ENCODE measurements at regions not wholly inside any gene's neighbourhood (a gene's known extent, or its start where the extent isn't known, plus 50 kb on each side); places are given as distances from the start of the nearest gene placed in this dataset.

DNA sequence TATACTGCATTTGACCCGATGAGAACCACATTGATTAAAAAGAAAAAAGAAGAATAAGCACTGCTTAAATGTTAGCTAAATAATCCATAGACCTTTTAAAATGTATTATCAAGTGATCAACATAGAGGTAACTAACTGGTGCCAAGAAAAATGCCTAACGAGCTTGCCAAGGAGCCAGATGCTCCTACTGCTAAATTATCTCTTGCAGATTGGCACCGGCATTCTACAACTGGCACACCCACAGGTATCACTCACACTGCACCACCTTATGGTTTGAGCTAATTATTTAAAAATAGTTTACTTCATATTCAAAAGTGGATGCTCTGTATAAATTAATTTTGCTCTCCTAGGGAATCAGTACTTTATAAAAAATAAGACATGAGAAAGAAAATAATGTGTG lies 341.6 kb upstream of the CDH7 start:
- DNase-seq (ENCODE audit: low spot score) = peak; percentile 93

DNA sequence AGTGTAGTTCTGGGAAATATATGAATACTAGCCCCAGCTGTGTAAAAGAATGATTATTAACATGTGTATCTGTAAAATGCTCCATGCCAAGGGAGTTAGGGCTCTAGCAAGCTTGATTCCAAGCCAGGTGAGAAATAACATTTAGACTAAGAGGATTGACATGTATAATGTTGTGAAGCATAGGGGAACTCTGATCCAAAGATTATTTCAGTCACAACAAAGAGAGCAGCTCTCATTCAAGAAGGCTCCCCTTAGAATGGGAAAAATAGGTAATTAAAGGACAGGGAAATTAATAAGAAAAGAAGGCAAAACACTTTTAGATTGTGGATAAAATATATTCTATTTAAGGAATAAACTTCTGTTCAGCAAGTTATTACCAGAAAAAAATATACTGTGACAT lies 347.3 kb upstream of the CDH7 start:
- no peak for DNase-seq (ENCODE audit: low spot score)

DNA sequence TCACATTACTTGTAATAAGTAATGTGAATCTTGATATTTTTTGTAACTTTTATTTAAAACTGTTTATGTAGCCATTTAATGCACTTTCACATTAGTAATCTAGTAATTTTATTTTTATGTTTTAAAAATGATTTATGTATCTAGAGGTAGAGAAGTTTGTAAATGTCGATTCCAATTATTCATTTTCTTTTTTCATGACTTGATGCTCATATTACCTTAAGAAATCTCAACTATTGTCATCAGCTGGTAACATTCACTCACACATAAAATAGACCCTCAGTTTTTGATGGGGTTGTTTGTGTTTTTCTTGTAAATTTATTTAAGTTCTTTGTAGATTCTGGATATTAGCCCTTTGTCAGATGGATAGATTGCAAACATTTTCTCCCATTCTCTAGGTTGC lies 351.7 kb upstream of the CDH7 start:
- no peak for DNase-seq (ENCODE audit: low spot score)

DNA sequence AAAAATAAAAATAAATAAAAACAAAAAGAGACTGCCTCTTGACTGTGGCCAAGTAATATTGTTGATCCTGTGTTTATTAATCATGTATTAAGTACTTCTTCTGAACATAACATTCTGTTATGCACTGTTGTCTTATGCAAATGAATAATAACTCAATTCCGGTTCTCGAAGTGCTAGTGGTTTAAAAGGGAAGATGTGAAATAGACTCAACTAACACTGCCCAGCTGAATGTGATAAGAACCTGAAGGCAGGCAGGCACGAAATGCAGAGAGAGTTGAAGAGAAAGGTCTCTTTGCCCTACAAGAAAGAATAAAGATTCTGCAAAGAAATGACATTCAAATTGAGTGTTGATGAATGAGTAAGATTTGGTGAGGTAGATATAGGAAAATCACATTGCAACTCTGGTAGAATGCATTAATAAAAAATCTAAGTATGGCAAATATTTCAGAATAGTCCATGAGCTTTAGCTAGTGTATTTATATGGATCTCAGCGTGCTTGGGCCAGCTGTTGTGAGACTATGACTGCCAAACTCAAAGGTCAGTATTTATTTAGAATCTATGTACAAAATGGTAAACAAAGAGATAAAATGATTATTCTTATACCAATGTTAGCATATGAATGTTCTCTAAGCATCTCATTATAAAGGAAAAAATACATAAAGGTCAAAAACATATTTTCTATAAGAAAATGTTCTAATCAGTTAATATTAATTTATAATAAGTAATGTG lies 352.3 kb upstream of the CDH7 start:
- DNase-seq (ENCODE audit: low spot score) = no peak

DNA sequence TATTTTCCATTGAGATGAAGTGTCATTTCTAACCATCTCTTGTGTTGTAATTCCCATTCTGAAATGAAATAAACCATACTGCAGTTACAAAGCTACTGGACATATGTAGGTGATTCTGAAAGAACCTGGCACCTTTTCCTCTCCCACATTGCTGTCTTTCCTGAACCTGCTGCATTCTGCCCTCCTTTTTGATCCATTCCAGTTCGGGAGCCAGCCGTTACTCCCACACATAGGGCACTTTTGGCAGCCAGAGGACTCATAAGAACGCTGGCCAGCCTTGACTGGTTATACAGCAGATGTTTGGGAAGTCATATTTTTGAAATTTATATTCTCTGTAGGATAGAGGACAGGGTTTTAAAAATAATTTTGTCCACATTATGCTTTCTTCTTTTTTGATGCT lies 369.8 kb upstream of the CDH7 start:
- peak; percentile 88 for DNase-seq (ENCODE audit: low spot score)

DNA sequence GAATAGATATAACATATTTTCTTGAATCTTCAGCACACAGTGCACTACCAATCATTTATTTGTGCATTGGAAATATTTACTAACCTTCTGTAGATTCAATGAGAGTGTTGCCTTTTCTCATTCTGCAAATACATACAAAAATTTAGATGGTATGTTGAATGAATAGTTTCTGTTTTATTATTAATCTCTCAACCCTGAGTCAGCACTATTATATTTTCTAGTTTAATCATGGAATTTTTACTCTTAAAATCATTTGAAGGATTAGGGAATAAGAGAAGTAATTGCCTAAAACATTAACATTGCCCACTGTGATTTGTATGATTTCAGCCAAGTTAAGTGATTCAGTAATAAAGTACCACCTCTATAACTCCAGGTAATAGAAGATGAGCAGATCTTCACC lies 370.2 kb upstream of the CDH7 start:
- DNase-seq (ENCODE audit: low spot score) = no peak

DNA sequence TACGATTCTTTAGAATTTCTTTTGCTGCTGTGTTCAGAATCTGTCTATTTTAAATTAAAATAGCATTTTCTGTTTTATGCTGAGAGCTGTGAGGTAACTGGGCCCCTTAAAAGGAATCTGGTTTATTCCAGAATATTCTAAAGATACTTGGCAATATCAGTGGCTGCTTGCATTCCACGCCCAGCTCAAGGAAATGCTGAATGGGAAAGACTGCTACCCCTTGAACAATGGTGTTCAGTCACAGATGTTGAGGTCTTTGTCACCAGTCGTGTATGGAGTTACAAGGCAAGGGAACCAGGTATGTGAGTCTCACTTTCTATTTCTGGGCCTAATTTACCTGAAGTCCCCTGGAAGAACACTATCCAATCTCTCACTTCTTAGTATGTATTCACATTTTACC lies 377.9 kb upstream of the CDH7 start:
- DNase-seq (ENCODE audit: low spot score) = no peak

DNA sequence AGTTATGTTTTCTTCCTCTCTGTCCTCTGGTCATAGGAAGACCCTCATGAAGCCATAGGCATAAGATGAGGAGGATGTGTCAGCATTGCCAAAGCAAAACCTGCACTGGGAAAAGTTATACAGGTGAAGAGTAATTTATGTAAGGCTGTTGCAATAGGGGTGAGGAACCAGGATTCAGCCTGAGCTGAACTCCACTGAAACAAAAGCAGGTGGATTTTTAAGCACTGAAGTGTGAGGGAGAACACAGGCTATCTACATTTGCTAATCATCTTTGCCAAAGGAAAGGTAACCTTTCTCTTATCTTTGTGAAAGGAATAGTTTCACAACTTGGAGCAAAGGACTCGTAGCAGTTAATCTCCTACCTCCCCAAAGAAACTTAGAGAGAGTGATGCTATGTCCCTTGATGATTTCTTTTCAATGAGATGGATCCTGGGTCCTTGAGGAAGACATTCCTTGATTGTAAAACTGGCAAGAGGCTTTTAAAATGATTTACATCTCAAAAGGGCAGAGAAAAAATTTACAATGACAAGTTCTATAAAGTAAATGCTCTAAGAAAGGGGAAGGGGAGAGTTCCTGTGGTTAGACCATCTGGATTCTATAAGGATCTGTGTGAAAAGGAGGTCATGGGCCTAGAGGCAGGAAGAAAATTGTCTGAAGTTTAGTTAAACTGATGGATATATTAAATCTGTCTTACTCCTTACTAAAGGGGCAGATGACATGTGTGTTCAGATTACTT lies 385.4 kb upstream of the CDH7 start:
- DNase-seq (ENCODE audit: low spot score) = no peak

DNA sequence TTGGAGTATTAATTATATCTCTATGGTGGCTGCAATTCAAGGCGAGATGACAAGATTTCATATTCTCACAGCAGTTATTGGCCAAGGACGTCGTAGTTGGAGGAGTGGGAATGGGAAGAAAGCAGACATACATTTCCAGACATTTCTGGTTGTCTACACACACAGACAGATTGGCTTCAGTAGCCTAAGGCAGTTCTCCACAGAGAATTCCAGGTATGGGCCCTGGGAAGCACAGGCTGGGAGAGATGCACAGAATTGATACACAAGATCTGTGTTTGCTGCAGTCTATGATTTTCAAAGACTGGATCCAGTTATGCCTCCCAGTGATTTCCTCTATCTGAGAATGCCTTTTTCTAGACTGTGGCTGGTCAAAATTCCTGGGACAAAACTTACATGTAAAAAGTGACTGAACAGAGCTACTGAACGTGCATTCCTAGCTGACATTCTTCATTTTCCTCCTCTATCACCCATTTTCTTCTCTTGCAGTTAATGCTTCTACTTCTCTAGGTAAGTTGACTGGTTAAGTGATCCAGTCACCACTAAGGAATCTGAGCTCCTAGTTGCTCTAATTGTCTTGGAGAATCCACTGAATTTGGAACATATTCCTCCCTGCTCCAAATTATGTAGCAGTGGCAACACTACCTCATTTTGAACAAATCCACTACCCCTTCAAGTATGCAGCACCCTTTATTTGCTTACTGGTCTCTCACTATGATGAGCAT lies 386.7 kb upstream of the CDH7 start:
- no peak for DNase-seq (ENCODE audit: low spot score)

DNA sequence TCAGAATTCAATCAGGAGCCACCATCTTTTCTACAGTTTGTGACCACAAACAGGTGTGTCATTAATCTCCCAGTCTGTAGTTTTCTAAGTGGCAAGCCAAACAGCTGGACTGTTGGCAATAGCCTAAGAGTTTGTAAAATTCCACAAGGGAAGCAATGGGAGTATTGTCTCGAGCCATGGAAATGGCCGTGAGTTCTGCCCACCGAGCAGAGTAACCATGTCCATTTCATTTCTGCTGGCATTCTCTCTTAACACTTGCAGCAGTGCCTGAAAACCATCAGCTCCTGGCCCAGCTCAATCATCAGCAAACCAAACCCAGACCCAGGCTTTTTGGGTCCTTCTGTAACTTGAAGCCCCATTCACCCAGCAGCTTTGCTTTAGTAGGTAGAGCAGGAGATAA lies 387.8 kb upstream of the CDH7 start:
- DNase-seq (ENCODE audit: low spot score) = no peak

DNA sequence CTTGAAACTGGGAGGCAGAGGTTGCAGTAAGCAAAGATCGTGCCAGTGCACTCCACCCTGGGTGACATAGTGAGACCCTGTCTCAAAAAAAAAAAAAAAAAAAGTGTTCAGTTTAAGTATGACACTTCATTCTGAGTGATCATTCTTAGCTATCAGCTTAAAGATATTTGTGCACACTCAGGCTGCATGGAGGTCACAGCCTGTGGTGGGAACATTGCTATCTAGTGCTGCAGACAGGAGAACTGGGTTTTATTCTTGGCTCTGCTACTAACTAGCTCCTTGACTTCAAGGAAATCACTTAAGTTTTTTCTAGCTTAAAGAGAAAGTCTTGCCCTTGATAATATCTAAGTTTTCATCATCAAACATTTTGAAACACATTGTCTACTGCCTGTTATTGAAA lies 391.3 kb upstream of the CDH7 start:
- no peak for DNase-seq (ENCODE audit: low spot score)

DNA sequence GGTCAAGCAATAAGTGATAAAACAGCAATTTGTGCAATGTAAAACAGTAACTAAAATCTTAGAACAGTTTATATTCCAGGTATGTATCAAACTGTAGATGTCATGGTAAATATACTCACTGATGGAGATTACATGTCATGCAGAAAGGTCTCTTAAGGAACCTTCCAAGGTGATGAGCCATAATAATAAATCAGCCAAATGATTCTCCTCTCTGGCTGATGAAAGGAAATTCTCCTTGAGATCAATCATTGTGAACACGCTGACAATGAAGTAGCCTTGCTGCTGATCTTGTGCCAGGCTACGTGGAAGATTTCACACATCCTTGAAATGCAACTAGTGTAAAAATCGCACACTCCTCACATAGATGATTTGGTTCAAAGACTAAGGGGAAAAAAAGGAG lies 392.5 kb upstream of the CDH7 start:
- DNase-seq (ENCODE audit: low spot score) = no peak

DNA sequence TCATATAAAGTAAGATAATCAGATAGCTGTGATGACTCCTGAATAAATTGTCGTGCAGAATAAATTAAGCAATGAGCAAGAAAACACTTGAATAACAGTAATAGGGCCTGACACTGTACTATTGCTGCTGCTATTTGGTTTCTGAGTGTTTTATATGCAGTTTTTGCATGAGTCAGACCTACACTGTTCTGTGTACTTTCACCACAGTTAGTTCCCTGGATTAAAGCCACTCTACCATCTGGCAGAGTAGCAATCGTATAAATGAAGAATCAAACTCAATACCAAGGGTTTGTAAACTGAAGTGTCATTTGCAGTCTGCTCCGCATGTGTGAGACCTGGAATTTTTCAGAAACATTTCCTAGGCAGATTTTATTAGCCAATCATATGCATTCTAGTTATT lies 398.6 kb upstream of the CDH7 start:
- DNase-seq (ENCODE audit: low spot score) = peak; percentile 50

DNA sequence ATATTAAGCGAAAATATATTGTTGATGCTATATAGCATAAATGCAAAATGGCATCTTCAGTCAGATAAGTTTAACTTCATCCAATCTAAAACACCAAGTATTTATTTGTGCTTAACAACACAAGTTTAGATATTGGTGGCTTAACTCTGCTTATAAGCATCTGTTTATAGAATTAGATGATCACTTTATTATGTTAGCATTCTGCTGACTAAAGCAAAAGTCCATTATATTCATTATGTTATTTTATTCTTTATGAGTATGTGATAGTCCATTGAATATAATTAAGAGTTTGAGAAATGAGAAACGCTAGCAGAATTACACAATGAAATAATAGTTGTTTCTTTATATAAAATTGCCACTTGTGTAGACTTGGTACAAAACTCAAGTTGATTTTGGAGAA lies 401.2 kb upstream of the CDH7 start:
- no peak for DNase-seq (ENCODE audit: low spot score)

DNA sequence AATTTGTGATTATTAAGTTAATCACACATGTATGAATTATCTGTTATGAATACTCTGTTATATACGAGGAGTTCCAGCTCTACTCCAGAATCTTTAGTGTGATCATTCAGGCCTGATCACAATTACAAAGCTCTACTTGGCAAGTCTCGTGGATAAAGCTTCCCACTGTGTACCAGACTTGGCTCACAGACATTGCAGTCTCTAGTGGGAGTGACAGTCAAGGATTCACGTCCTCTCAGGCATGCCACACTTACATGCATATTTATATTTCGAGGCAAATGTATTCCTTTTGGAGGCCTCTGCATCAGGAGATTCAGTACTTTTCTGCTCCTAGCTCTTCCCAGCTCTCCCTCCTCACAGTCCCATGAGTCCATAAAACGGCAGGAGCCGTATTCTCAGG lies 403.4 kb upstream of the CDH7 start:
- peak; percentile 10 for DNase-seq (ENCODE audit: low spot score)

DNA sequence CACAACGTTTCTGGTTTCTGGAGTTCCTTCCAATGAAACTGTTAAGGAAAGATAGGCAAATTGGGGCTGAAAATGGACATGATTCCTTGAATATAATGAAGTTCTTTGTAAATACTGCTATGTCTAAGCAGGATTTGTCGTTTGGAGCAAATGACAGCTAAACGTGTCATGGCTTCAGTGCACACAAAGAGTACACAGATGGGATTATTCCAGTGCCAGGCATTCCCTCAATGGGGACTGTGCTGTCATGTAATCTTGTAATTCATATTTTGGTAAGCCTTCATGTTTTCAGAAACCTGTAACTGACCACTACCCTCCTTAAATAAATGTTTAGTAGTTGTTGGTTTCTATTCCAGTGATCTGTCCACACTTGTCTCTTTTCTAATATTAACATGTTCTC lies 404.7 kb upstream of the CDH7 start:
- peak; percentile 13 for DNase-seq (ENCODE audit: low spot score)

DNA sequence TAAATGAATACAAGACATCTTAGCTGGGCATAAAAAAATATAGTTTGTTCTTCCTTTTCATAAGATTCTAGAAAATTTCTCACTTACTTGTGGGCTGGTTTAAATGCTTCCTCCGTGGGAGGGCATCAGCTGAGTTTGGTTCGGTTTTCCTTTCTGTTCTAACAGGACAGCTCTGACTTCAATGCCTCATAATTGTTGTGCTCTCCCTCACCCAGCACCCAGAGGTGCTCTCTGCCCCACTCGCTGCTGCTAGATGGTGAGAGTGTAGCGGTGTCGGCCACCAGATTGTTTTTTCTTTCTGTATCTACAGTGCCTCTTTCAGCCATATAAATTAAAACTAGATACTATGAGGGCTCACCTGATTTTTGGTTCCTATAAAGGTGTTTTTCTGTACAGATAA lies 407.2 kb upstream of the CDH7 start:
- no peak for DNase-seq (ENCODE audit: low spot score)

DNA sequence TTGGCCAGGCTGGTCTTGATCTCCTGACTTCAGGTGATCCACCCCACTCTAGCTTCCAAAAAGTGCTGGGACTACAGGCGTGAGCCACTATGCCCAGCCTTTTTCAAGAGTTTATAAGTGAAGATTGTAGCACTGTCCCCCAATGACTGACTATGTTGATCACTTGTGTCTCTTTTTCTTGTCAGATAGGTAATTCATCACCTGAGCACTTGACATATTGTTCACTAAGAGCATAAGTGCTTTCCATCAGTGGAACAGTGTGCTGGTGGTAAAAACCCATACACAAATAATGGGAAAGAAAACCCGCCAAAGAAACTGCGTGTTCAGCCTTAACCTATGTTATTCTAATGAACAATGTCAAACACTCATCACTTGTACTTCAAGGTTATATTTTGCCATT lies 414.4 kb upstream of the CDH7 start:
- DNase-seq (ENCODE audit: low spot score) = no peak

DNA sequence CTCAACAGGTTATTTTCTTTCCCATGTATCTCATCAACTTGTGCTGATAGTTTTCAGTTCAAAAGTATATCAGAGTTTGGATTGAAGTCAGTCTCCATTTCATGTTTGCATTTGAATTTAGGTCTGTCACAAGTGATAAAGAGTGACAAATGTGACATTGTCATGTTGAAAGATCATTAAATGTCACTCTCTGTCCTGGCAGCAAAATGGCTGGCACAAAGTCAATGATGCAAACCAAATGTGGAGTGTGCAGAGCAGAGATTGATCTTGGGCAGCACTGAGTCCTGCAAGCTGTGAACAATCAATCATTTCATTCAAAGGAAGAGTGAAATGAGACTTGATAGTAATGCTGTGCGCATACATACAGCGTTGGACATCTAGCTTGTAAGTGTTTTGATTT lies 421.8 kb upstream of the CDH7 start:
- DNase-seq (ENCODE audit: low spot score) = no peak

DNA sequence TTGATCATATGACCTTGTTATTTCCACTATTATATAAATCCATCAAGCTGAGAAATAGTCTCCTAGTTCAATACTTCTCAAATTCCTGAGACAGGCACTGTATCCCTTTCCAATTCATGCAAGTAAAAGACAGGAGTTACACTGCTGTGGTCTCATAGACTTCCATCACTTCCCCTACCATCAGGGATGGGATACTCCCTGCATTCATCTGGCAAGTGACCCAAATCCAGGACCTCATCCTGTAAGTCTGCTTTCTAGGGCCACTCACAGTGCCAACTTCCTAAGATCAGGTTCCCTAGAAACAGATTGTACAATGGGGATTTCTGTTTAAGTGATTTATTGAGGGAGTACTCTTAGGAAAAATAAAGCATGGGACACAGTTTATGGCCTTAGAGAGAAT lies 424.0 kb upstream of the CDH7 start:
- DNase-seq (ENCODE audit: low spot score) = no peak

DNA sequence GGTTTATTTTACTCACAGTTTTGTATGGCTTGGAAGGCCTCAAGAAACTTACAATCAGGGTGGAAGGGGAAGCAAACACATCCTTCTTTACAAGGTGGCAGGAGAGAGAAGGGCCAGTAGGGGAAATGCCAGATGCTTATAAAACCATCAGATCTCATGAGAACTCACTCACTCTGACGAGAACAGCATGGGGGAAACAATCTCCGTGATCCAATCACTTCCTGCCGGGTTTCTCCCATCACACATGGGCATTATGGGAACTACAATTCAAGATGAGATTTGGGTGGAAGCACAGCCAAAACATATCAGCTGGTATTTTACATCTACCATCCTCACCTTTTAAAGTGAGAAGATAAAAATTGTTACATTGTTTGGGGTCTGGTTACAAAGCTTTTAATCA lies 427.9 kb upstream of the CDH7 start:
- no peak for DNase-seq (ENCODE audit: low spot score)

DNA sequence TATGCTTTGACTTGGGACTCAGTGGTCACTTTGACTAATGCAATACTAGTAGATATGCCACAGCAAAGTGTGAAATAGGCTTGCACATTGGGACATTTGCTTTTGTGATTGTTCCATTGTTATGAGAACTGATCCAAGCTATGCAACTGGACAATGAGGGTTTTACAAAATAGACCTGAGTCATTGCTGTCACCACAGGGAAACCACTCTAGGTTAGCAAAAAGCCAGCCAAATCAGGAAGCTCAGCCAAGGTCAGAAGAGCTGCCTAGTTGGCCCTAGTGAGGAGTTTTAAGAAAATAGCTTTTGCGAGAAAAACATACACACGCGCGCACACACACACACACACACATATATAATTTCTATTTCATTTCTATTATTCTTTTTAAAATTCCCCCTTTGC lies 452.4 kb upstream of the CDH7 start:
- no peak for DNase-seq (ENCODE audit: low spot score)

DNA sequence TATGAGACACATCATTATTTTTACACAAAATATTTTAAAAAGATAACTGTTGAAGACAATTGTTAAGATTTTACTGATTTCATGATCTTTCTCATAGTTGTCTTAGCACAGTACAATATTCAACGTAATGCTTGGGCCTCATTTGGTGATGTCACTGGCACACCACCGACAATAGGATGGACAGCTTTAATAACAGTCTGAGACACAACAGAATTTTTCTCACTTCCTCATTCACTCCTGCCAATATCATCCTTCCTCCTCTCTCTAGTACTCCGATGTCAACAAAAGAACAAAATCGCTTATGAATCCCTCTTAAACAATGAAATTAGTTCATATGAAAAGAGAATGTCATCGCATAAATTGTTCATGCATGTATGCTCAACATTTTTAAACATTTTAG lies 461.9 kb upstream of the CDH7 start:
- DNase-seq (ENCODE audit: low spot score) = no peak
